Common myeloid progenitor, CD34-positive (primary cell): ENCODE measurements at regions not wholly inside any gene's neighbourhood (a gene's known extent, or its start where the extent isn't known, plus 50 kb on each side); places are given as distances from the start of the nearest gene placed in this dataset.

Experiments used
- CTCF ChIA-PET: fragments of 350-600 bp; sonication (Branson Sonifier 250); formaldehyde crosslinking; loops from one replicate; lab custom pipeline; 2021; ENCODE audit warnings: antibody characterized with exemption; lab: Charles Lee
- POLR2A ChIA-PET: fragments of 350-600 bp; sonication (Branson Sonifier 250); formaldehyde crosslinking; loops from one replicate; lab custom pipeline; 2021; ENCODE audit warnings: antibody characterized with exemption; lab: Charles Lee
- DNase-seq, 3 donors: peaks; one replicate each; pipeline versions ENCODE4 v3.0.0 to v3.0.0-alpha.2; 2013
- H3K27ac ChIP-seq, 2 experiments: 1 replicate in 1 of 2; 2 replicates in 1 of 2; pipeline ENCODE4 v1.7.0; 2013; ENCODE audit warnings: inconsistent platforms in 2 of 2, low read length in 2 of 2, mild to moderate bottlenecking in 2 of 2, low read depth in 1 of 2, moderate library complexity in 1 of 2; ENCODE audit not compliant: severe bottlenecking in 2 of 2, insufficient read depth in 1 of 2, poor library complexity in 1 of 2
- H3K27me3 ChIP-seq, 5 experiments: replicated peaks in 2 of 5; 1 replicate in 3 of 5; 2 replicates in 2 of 5; pipeline versions ENCODE4 v1.6.1 to v1.7.0; 2013; ENCODE audit warnings: low read length in 4 of 5, mild to moderate bottlenecking in 2 of 5, moderate library complexity in 2 of 5, inconsistent platforms in 1 of 5; ENCODE audit not compliant: insufficient read depth in 5 of 5, control insufficient read depth in 4 of 5
- H3K36me3 ChIP-seq, 4 experiments: 1 replicate in 2 of 4; 2 replicates in 2 of 4; pipeline versions ENCODE4 v1.6.1 to v1.7.0; 2013; ENCODE audit warnings: low read length in 3 of 4, control low read depth in 1 of 4, mild to moderate bottlenecking in 1 of 4; ENCODE audit not compliant: control insufficient read depth in 4 of 4, insufficient read depth in 4 of 4
- H3K4me1 ChIP-seq, 4 experiments: 1 replicate in 3 of 4; 2 replicates in 1 of 4; pipeline versions ENCODE4 v1.6.1 to v1.7.1; 2013; ENCODE audit warnings: low read length in 3 of 4, mild to moderate bottlenecking in 3 of 4, control low read depth in 1 of 4, inconsistent platforms in 1 of 4, moderate library complexity in 1 of 4; ENCODE audit not compliant: control insufficient read depth in 4 of 4, insufficient read depth in 4 of 4; ENCODE audit errors: control extremely low read depth in 1 of 4
- H3K4me3 ChIP-seq, 7 experiments: 1 replicate in 4 of 7; 2 replicates in 3 of 7; pipeline versions ENCODE4 v1.5.1 to v1.7.0; 2013; ENCODE audit warnings: mild to moderate bottlenecking in 7 of 7, low read length in 6 of 7, moderate library complexity in 6 of 7, inconsistent platforms in 2 of 7, low read depth in 2 of 7, control low read depth in 1 of 7; ENCODE audit not compliant: insufficient read depth in 4 of 7, control insufficient read depth in 1 of 7; ENCODE audit errors: extremely low read depth in 1 of 7
- H3K9me3 ChIP-seq, 5 experiments: 1 replicate in 4 of 5; 2 replicates in 1 of 5; pipeline versions ENCODE4 v1.6.1 to v1.7.1; 2013; ENCODE audit warnings: low read length in 4 of 5, mild to moderate bottlenecking in 2 of 5, inconsistent platforms in 1 of 5, low read depth in 1 of 5, moderate library complexity in 1 of 5; ENCODE audit not compliant: control insufficient read depth in 4 of 5, insufficient read depth in 2 of 5; ENCODE audit errors: control extremely low read depth in 1 of 5
- WGBS: methylation state at CpG from one replicate; pipeline ENCODE4 v1.1.5; 2013; ENCODE audit not compliant: insufficient coverage; 5-methylcytosine and 5-hydroxymethylcytosine counted together

GRCh38 chr1:221098471-221099405 is 219.5 kb downstream of the HLX start:
- ChIA-PET CTCF (interaction anchor here (0.7 to 2.7 kb wide), 12 partner anchors 11 to 231 kb away, joined by 3 to 9 read pairs (median 4); no protein-coding TSS in a partner anchor), POLR2A (no interaction called here)
- Histone ChIP-seq H3K27ac (no peak overlapping the region), H3K9me3 (no peaks in the 10 kb centered on the region), H3K4me3 (no peak overlapping the region), H3K36me3 (no peaks in the 10 kb centered on the region), H3K4me1 (peaks cover 21 to 49% (median 44%) of the 10 kb centered on the region in 4 experiments), H3K27me3 (no peaks in the 10 kb centered on the region)
- peak; percentile 58 to 92 (median 84) for DNase-seq
- WGBS = 65% methylated on average over 8 of the region's 10 CpGs

- WGBS = 66% methylated on average over 5 of the region's 12 CpGs
- H3K4me3 ChIP-seq = no peak overlapping the region
- no peak for DNase-seq
- peaks cover 19 to 41% (median 38%) of the 10 kb centered on the region in 4 experiments for H3K4me1 ChIP-seq
- no peaks in the 10 kb centered on the region for H3K36me3 ChIP-seq
- H3K27ac ChIP-seq = no peak overlapping the region
- ChIA-PET POLR2A (no interaction called here), CTCF (interaction anchor here (0.8 to 2.7 kb wide), 3 partner anchors 12 to 171 kb away, joined by 3 to 9 read pairs (median 5); no protein-coding TSS in a partner anchor)
- no peaks in the 10 kb centered on the region for H3K27me3 ChIP-seq
- no peaks in the 10 kb centered on the region for H3K9me3 ChIP-seq
Observed at GRCh38 chr1:221099747-221100595, 220.7 kb downstream of the HLX start.

- DNase-seq = peak; percentile 73 to 89 (median 81)
- peaks cover 0 to under 1% (median 0%) of the 10 kb centered on the region in 5 experiments for H3K9me3 ChIP-seq
- WGBS = 0% methylated on average over 2 of the region's 3 CpGs
- no peaks in the 10 kb centered on the region for H3K36me3 ChIP-seq
- CTCF ChIA-PET = no interaction called here
- no peak overlapping the region for H3K4me3 ChIP-seq
- H3K27me3 ChIP-seq = no peaks in the 10 kb centered on the region
- no peak overlapping the region for H3K27ac ChIP-seq
- peaks cover 19 to 41% (median 38%) of the 10 kb centered on the region in 4 experiments for H3K4me1 ChIP-seq
- POLR2A ChIA-PET = no interaction called here
Observed at GRCh38 chr1:221100611-221101010, 221.4 kb downstream of the HLX start.

GRCh38 chr1:221101807-221102605 is 222.8 kb downstream of the HLX start:
- H3K4me3 ChIP-seq = no peak overlapping the region
- ChIA-PET CTCF (interaction anchor here (0.9 to 1.4 kb wide), 4 partner anchors 9 to 215 kb away, joined by 3 read pairs; no protein-coding TSS in a partner anchor), POLR2A (interaction anchor here (0.9 kb wide), 1 partner anchor 409 kb away, joined by 3 read pairs; no protein-coding TSS in a partner anchor)
- no peaks in the 10 kb centered on the region for H3K36me3 ChIP-seq
- H3K27ac ChIP-seq = no peak overlapping the region
- no peaks in the 10 kb centered on the region for H3K27me3 ChIP-seq
- H3K4me1 ChIP-seq = peaks cover 19 to 41% (median 38%) of the 10 kb centered on the region in 4 experiments
- peaks cover 0 to 7% (median under 1%) of the 10 kb centered on the region in 5 experiments for H3K9me3 ChIP-seq
- no peak for DNase-seq

GRCh38 chr1:221104596-221104995 is 225.4 kb downstream of the HLX start:
- 100% methylated on average over 1 of the region's 3 CpGs for WGBS

GRCh38 chr1:221105578-221105977 is 226.3 kb downstream of the HLX start:
- 100% methylated on average over 1 of the region's 1 CpG for WGBS
- POLR2A ChIA-PET = no interaction called here

More at GRCh38 chr1:221104596-221104995, 225.4 kb downstream of the HLX start:
- H3K27ac ChIP-seq = no peak overlapping the region
- peaks cover 11 to 23% (median 21%) of the 10 kb centered on the region in 4 experiments for H3K4me1 ChIP-seq
- CTCF ChIA-PET = no interaction called here
- H3K4me3 ChIP-seq = no peak overlapping the region
- POLR2A ChIA-PET = no interaction called here
- peaks cover 0 to 9% (median 2%) of the 10 kb centered on the region in 5 experiments for H3K9me3 ChIP-seq
- H3K27me3 ChIP-seq = no peaks in the 10 kb centered on the region
- DNase-seq = no peak
- H3K36me3 ChIP-seq = no peaks in the 10 kb centered on the region

More at GRCh38 chr1:221105578-221105977, 226.3 kb downstream of the HLX start:
- DNase-seq = peak in 2 of 3 donors; percentile 3 to 9
- peaks cover 3 to 13% (median 11%) of the 10 kb centered on the region in 4 experiments for H3K4me1 ChIP-seq
- no peaks in the 10 kb centered on the region for H3K36me3 ChIP-seq
- H3K27ac ChIP-seq = no peak overlapping the region
- peaks cover 0 to 13% (median 2%) of the 10 kb centered on the region in 5 experiments for H3K9me3 ChIP-seq
- H3K4me3 ChIP-seq = no peak overlapping the region
- no peaks in the 10 kb centered on the region for H3K27me3 ChIP-seq
- CTCF ChIA-PET = interaction anchor here (0.6 kb wide), 1 partner anchor 34 kb away, joined by 3 read pairs; no protein-coding TSS in a partner anchor
